OCI-LY3 (cell line): ENCODE measurements at regions not wholly inside any gene's neighbourhood (a gene's known extent, or its start where the extent isn't known, plus 50 kb on each side); places are given as distances from the start of the nearest gene placed in this dataset.

Experiments used
- H2AFZ ChIP-seq: fragments of 200-600, 300-600 bp; shearing (Covaris generic); 2 replicates; pipeline ENCODE4 v1.6.0; 2014; ENCODE audit warnings: antibody characterized with exemption, low read depth, low read length
- H3K27ac ChIP-seq: fragments of 200-600, 300-600 bp; sonication (generic); 2 replicates; pipeline ENCODE4 v1.5.1; 2014; ENCODE audit warnings: mild to moderate bottlenecking, low read length, moderate library complexity, mixed read lengths
- H3K27me3 ChIP-seq: fragments of 200-600, 300-600 bp; sonication (generic); 2 replicates; pipeline ENCODE4 v1.6.1; 2014; ENCODE audit warnings: low read depth, low read length, mixed read lengths
- H3K36me3 ChIP-seq: fragments of 200-600, 300-600 bp; sonication (generic); replicated peaks from 2 replicates; pipeline ENCODE3; 2014; ENCODE audit warnings: low read depth, low read length, mixed read lengths
- H3K4me1 ChIP-seq: fragments of 300-600, 200-600 bp; sonication (generic); 2 replicates; pipeline ENCODE4 v1.6.1; 2014; ENCODE audit warnings: low read length, mixed read lengths
- H3K4me2 ChIP-seq: fragments of 200-600, 300-600 bp; sonication (generic); 2 replicates; pipeline ENCODE4 v1.6.1; 2014; ENCODE audit warnings: low read length, mixed read lengths
- H3K4me3 ChIP-seq: fragments of 300-600, 200-600 bp; sonication (generic); 2 replicates; pipeline ENCODE4 v1.5.1; 2014; ENCODE audit warnings: antibody characterized with exemption, mild to moderate bottlenecking, low read length, moderate library complexity
- H3K79me2 ChIP-seq: fragments of 300-600, 200-600 bp; shearing (Covaris generic); 2 replicates; pipeline ENCODE4 v1.6.1; 2014; ENCODE audit warnings: mild to moderate bottlenecking, low read length, mixed read lengths
- H3K9ac ChIP-seq: fragments of 300-600, 200-600 bp; shearing (Covaris generic); 2 replicates; pipeline ENCODE4 v1.6.0; 2014; ENCODE audit warnings: mild to moderate bottlenecking, low read length, moderate library complexity
- H3K9me3 ChIP-seq: fragments of 200-600, 300-600 bp; shearing (Covaris generic); 2 replicates; pipeline ENCODE4 v1.6.1; 2014; ENCODE audit warnings: low read length, mixed read lengths; ENCODE audit not compliant: insufficient read depth
- H4K20me1 ChIP-seq: fragments of 200-600, 300-600 bp; sonication (generic); 2 replicates; pipeline ENCODE4 v1.6.1; 2016; ENCODE audit warnings: low read length, mixed read lengths; ENCODE audit not compliant: insufficient read depth
- CTCF ChIP-seq: fragments of 200-600, 300-600 bp; sonication (generic); IDR thresholded peaks from 2 replicates; pipeline ENCODE4 v1.5.1; 2014; ENCODE audit warnings: antibody characterized with exemption, low read length, low read depth
- EZH2phosphoT487 ChIP-seq: fragments of 200-600 bp; shearing (Covaris generic); IDR thresholded peaks from 2 replicates; pipeline ENCODE4 v1.6.1; 2018; ENCODE audit warnings: antibody characterized with exemption, mixed run types, low read depth

GRCh38 chr13:26503826-26504594, 53.5 kb upstream of the WASF3 start:
- Histone ChIP-seq H3K9me3 (0 out of 2 replicates have a peak, but pooled peaks cover 4% of the 10 kb centered on the region), H4K20me1 (no peaks in the 10 kb centered on the region), H3K4me2 (no peak overlapping the region), H3K36me3 (no peaks in the 10 kb centered on the region), H3K27me3 (no peaks in the 10 kb centered on the region), H3K79me2 (no peaks in the 10 kb centered on the region), H3K4me3 (no peak overlapping the region), H3K4me1 (no peaks in the 10 kb centered on the region), H3K27ac (no peak overlapping the region), H2AFZ (no peak overlapping the region), H3K9ac (no peak overlapping the region)
- TF ChIP-seq CTCF = no peak
- TF ChIP-seq EZH2phosphoT487 = no peak
